Stimulated activated CD8-positive, alpha-beta memory T cell treated with anti-CD3 and anti-CD28 coated beads, Interleukin-15, amount 100 ng/mL, for 24 hours (primary cell): ENCODE measurements at regions not wholly inside any gene's neighbourhood (a gene's known extent, or its start where the extent isn't known, plus 50 kb on each side); places are given as distances from the start of the nearest gene placed in this dataset.

Source experiments
- DNase-seq: peaks from one replicate; pipeline ENCODE4 v3.0.0-alpha.2; 2020; ENCODE audit warnings: low read depth

GRCh38 chr1:22221233-22221780 is 78.4 kb upstream of the WNT4 start:
- DNase-seq = no peak

DNA sequence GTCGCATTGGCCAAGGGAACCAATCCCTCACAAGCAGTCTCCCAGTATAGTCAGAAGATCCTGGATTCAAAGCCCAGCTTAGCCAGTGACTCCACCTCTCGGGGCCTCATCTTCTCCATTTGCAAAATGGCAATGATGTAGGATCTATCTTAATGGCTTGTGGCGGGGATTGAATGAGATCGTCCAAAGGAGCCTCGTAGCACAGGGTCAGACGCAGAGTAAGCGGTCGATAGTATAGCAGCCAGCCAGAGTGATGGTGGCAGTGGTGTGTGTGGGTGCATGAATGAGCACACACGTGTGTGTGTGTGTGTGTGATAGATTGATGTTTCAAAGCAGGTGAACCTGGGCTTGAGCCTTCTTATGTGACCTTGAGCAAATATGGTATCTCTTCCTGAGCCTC is 79.8 kb upstream of the WNT4 start:
- DNase-seq = no peak

DNA sequence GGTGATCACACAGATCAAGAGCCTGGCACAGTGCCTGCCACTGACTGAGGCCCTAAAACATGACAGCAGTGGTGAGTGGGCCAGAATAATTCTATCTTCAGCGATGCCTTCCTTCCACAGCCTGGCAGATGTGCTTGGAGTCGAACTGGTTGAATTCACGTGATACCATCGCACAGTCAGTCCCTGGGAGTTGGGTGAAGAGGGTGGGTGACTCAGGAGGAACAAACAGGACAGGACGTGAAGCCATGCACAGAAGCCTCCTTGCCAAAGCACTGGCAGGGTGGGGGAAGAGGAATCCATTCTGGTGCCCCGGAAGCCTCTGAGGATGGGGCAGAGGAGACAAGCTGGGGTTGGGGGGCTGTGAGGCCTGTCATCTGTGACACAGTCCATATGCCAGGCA is 80.3 kb upstream of the WNT4 start:
- no peak for DNase-seq

DNA sequence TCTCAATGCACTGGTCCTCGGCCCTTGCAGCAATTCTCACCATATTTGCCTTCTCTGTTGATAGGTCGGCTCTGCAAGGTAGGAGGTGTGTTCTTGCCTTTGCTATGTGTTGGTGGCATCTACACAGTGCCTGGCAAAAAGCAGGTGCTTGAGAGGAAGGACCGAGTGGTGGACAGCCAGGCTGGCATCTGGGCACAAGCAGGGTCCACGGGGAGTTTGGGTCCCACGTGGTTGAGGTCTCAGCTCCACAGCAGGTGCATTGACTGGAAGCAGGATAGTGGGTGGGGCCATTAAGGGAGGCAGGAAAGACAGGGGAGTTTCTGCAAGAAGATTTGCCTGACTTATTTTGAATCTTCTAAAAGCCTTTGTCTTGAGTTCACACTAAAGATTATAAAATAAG is 81.2 kb upstream of the WNT4 start:
- no peak for DNase-seq

GRCh38 chr1:22224631-22225030 is 81.7 kb upstream of the WNT4 start:
- DNase-seq = no peak

DNA sequence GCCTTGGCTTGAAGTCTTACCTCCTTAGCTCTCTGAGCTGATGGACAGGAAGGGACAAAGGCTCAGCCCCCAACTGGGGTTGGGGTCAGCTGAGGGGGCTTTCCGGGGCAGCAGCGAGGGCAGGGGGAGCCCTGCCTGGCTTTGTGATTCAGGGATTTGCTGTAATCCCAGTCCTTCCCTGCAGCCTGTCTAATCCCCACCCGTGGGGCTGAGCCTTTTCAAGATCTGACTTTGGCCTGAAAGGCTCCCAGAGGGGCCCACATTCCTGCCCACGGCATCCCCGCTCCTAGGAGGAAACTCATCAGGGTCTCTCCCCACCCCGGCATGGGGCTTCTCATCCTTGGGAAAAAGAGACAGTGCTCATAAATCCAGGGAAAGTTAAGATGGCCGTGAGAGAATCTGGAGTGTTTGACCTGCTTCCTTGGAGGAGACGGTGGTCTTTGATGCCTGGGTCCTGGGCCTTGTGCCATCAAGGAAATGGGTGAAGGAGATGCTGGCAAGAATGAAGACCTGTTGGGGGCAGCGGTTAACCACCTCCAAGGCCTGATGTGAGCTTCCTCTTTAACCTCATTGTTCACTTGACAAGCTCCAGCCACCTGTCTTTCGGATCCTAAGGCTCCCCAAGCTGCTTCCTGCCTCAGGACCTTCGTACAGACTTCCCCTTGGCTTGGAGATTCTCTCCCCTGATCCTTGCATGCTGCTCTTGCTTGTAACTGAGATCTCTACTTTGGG is 83.1 kb upstream of the WNT4 start:
- DNase-seq = no peak

- no peak for DNase-seq
These were observed 85.2 kb upstream of the WNT4 start for GRCh38 chr1:22228074-22228473.

DNA sequence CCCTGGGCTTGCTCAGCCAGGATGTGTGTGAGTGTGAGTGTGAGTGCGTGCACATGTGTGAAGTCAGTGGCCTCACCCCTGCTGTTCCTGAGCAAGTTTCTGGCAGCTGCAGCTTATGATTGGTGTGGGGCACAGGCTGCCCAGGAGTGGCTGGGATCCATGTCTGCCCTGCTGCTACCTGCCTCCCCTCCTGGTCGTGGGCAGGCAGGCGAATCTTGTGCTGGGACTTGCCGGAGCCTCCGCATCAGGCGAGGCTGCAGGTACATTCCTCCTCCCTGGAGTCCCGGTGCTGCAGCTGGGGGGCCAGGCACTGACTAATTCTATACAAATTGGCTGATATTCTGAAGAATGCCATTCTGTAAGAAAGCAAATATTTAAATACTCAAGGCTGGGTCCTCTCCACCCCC is 85.6 kb upstream of the WNT4 start:
- no peak for DNase-seq

DNA sequence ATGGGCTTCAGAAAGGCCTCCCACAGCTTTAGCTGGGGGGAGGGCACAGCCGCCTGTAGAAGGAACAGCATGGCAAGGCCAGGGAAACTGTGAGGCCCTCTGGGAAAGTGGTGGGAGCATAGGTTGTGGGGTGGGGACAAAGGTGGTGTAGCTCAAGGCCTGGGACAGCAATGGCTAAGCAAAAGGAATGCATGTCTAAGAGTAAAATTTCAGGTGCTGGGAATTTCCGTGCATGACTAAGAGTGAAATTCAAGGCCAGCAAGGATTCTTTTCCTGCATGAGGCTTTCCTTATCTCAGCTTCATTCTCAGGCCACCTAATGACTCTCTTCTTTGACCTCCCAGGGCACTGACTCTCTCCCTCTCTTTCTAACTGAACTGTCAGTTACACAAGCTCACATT is 86.5 kb upstream of the WNT4 start:
- DNase-seq = no peak

DNA sequence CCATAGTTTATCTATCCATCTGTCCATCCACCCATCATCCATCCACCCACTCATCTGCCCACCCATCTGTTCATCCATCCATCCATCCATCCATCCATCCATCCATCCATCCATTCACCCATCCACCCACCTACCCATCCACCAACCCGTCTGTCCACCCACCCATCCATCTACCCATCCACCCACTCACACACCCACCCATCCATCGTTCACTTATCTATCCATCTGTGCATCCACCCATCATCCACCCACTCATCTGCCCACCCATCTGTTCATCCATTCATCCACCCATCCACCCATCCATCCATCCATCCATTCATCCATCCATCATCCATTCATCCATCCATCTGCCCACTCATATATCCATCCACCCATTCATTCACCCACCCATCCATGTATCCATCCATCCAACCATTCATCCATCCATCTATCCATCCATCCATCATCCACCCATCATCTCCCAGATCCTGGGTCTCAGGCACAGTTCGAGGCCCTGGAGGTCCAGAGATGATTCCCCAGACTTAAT is 88.2 kb upstream of the WNT4 start:
- DNase-seq = no peak

DNA sequence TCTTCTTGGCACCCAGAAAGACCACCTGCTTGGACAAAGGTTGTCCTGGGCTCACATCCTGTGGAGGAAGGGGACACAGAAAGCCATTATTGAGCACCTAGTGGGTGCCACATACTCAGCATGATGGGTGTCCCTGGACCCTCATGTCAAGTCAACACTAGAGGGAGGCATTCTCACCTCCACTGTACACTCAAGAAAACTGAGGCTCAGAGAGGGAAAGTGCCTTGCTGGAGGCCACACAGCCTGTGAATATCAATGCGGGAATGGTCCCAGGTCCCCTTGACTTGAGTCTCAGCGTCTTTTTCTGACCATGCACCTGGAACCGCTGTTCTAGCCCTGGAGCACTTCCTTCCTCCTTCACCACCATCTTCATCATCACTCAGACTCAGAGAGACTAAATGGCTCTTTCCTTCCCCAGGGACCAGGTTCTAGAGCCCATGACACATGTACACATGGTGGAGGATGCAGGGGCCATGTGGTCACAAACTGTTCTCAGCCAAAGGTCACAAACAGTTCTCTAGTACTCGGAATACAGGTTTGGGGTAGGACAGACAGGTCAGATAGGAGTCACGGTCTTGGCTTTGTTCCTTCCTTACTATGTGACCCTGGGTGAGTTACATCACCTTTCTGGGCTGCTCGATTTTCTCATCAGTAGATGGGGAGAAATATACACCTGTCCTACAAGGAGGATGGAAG is 89.2 kb upstream of the WNT4 start:
- DNase-seq = no peak

GRCh38 chr1:22233222-22233621 is 90.3 kb upstream of the WNT4 start:
- DNase-seq = no peak

DNA sequence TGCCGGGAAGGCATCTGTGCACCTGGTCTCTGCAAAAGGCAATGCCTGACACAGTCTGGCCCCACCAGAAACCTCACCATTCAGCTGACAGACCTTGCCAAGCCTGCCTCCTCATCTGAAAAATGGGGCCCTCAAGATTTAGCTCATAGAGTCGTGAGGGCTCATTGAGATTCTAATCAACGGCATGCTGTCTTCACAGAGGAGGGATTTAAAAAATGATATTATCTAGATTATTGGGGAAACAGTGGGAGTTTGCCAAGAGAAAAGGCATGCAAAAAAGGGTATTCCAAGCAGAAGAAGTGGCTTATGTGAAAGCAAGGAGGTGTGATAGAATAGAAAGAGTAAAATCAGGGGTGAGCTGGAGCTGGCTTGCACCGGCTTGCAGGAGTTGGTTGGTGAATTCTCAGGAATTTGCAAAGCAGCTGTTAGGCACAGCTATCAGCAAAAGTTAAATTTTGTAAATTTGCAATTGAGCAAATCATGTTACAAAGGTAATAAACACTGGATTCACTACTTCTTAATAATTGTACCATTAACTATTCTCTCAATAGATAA is 91.7 kb upstream of the WNT4 start:
- no peak for DNase-seq

DNA sequence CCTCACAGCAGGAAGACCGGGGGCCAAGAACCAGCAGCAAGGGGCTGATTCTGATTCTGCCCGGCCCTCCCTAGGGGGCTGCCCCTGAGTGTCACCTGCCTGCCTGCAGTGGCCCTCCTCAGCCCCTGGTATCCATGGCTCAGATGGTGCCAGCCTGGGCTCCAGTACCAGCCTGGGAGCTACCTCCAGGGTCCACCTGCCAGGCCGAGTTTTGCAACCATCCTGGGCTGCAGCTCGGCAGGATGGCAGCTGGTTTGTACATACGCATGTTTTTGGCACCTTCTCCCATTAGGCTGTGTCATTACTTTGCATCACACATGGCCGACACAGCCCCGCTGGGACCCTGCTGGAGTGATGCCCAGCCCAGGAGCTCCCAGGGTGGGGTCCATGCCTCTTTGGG is 93.3 kb upstream of the WNT4 start:
- no peak for DNase-seq

DNA sequence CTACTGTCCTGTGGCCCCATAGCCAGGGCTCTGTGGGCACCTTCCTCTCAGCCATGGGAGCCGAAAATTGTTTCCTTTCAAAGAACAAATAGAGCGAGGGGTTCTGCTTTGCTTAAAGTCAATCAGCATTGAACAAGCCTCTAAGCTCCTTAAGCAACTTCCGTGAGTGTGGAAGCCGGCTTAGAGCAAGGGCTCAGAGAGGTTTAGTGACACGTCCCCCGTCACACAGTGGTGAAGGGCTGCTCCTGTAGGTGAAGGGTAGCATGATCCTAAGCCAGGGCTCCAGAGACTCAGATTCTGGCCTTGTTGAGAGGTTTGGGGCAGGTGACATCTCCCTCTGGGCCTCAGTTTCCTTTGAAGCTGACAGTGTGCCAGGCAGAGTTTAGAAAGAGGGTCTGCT is 94.0 kb upstream of the WNT4 start:
- no peak for DNase-seq

DNA sequence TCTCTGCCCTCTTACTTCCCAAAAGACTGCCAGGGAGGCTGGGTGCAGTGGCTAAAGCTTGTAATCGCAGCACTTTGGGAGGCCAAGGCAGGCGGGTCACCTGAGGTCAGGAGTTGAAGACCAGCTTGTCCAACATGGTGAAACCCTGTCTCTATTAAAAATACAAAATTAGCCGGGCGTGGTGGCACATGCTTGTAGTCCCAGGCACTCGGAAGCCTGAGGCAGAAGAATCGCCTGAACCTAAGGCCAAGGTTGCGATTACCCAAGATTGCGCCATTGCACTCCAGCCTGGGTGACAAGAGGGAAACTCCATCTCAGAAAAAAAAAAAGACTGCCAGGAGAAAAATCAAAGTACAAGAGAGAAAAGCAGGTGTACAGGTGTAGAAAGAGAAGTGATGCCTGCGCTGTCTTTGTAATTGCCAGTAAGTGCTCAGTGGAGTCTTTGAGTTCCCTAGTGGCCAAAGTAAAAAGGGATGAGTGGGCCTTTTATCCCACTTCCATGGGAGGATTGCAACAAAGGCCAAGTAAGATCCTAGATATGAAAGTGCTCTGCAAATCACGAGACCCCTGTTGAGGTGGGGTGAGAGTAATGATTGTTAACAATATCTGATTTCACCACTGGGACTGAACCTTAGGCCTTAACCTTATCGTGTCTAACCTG is 94.7 kb upstream of the WNT4 start:
- DNase-seq = no peak

GRCh38 chr1:22238356-22239224 is 95.7 kb upstream of the WNT4 start:
- no peak for DNase-seq

GRCh38 chr1:22239378-22239777 is 96.5 kb upstream of the WNT4 start:
- DNase-seq = no peak

DNA sequence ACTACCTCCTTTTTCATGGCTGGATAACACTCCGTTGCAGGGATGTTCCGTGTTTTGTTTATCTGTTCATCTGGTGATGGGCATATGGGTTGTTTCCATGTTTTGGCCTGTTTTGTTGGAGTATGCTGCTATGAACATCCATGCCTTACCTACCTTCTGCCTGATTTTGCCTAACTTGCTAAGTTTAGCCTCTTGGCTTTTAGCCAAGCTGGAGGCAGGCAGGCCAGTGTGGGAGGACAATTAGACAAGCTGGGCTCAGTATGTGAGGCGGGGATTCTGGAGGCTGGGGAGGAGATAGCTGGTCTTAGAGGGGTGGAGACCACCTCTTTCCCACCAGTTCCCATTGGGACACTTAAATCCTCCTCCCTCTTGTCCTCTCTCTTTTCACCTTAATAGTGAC is 98.4 kb upstream of the WNT4 start:
- no peak for DNase-seq

DNA sequence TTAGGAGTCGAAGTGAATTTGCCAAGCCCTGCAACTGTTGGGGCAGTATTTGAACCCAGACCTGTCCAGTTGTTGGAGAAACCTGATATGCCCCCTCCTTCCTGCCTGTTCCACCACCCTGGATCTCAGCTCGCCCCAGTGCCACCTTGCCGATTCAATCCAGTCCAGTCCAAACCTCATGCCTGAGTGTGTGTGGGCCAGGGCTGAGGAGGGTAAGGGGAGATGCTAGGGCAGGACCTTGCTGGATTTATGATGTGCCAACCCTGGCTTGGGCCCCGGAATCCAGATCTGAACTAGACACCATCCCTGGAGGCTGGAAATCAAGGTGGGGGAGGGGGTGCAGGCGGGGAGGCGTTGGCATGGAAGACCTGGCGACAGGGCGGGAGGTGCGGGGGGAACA is 98.9 kb upstream of the WNT4 start:
- no peak for DNase-seq

GRCh38 chr1:22245100-22245650 is 102.3 kb upstream of the WNT4 start:
- DNase-seq = no peak
